Suprapubic skin (tissue), 4 donors: ENCODE measurements at regions not wholly inside any gene's neighbourhood (a gene's known extent, or its start where the extent isn't known, plus 50 kb on each side); places are given as distances from the start of the nearest gene placed in this dataset.

Experiments
- CTCF ChIP-seq, 2 donors: fragments of 200-600 bp in 1 of 2; fragments of 450-650 bp in 1 of 2; sonication (generic) in 1 of 2; IDR thresholded peaks; one replicate each; pipeline ENCODE4 v1.5.1; 2016 to 2019; ENCODE audit warnings: antibody characterized with exemption in 2 of 2, mild to moderate bottlenecking in 1 of 2, moderate library complexity in 1 of 2
- EP300 ChIP-seq: sonication (generic); formaldehyde crosslinking; IDR thresholded peaks from one replicate; pipeline ENCODE4 v1.6.1; 2017; ENCODE audit warnings: antibody characterized with exemption
- POLR2A ChIP-seq, 2 donors: fragments of 450-650 bp; IDR thresholded peaks; one replicate each; pipeline ENCODE4 v1.6.1; 2017; ENCODE audit warnings: antibody characterized with exemption in 2 of 2, mild to moderate bottlenecking in 2 of 2, moderate library complexity in 2 of 2
- POLR2AphosphoS5 ChIP-seq, 3 donors: sonication (generic); formaldehyde crosslinking; IDR thresholded peaks; one replicate each; pipeline ENCODE4 v1.6.1; 2017; ENCODE audit warnings: antibody characterized with exemption in 3 of 3

- TF ChIP-seq CTCF (IDR thresholded peaks at IDR 0.05) (no peak), POLR2A (IDR thresholded peaks at IDR 0.05) (no peak), EP300 (no peak), POLR2AphosphoS5 (IDR thresholded peaks at IDR 0.05) (no peak)
These were observed 388.8 kb upstream of the USP15 start for GRCh38 chr12:61871485-61871810.
